KBM-7 (cell line): ENCODE measurements at regions not wholly inside any gene's neighbourhood (a gene's known extent, or its start where the extent isn't known, plus 50 kb on each side); places are given as distances from the start of the nearest gene placed in this dataset.
"Not testable (repeated sequence)": the region's sequence is repeated elsewhere in the genome, so short reads cannot be mapped to it uniquely, and the experiment has no call there.

ENCODE experiments used
- DNase-seq: peaks from one replicate; pipeline ENCODE4 v3.0.0-alpha.2; 2015
- in situ Hi-C: fragments of 300-500 bp; cut with MboI; formaldehyde crosslinking; loops from 2 replicates; pipeline ENCODE4 v1.14.3; 2020; ENCODE audit warnings: low sequenced_read_pairs, low pct_unique_long_range_greater_than_20kb, mixed read lengths

- in situ Hi-C loops, result no loop called here
Measured at GRCh38 chr16:86836503-86837129, 258.3 kb downstream of the FOXL1 start.

GRCh38 chr16:86843812-86844211 lies 265.5 kb downstream of the FOXL1 start:
- in situ Hi-C loops, result no loop called here
- DNase-seq, result no peak

More at GRCh38 chr16:86836503-86837129, 258.3 kb downstream of the FOXL1 start:
- DNase-seq, result no peak

- in situ Hi-C loops, result no loop called here
- no peak for DNase-seq
Measured at GRCh38 chr16:86844695-86845094, 266.3 kb downstream of the FOXL1 start.

- in situ Hi-C loops, result no loop called here
- DNase-seq, result no peak
Measured at GRCh38 chr16:86846136-86846535, 267.8 kb downstream of the FOXL1 start.

- no peak for DNase-seq
Measured at GRCh38 chr16:86848821-86849220, 270.5 kb downstream of the FOXL1 start.

GRCh38 chr16:86850670-86851069 lies 272.3 kb downstream of the FOXL1 start:
- in situ Hi-C loops, result no loop called here
- DNase-seq, result no peak

More at GRCh38 chr16:86848821-86849220, 270.5 kb downstream of the FOXL1 start:
- in situ Hi-C loops, result no loop called here

- in situ Hi-C loops, result no loop called here
- no peak for DNase-seq
Measured at GRCh38 chr16:86852135-86852534, 273.8 kb downstream of the FOXL1 start.

- in situ Hi-C loops, result no loop called here
- no peak for DNase-seq
Measured at GRCh38 chr16:86854058-86854621, 275.8 kb downstream of the FOXL1 start.

GRCh38 chr16:86854626-86855294 lies 276.4 kb downstream of the FOXL1 start:
- in situ Hi-C loops, result no loop called here
- DNase-seq, result no peak

GRCh38 chr16:86856946-86857586 lies 278.7 kb downstream of the FOXL1 start:
- DNase-seq, result no peak
- in situ Hi-C loops, result no loop called here

- in situ Hi-C loops, result no loop called here
- DNase-seq, result no peak
Measured at GRCh38 chr16:86857807-86858206, 279.5 kb downstream of the FOXL1 start.

GRCh38 chr16:86858501-86858900 lies 280.2 kb downstream of the FOXL1 start:
- in situ Hi-C loops, result no loop called here

GRCh38 chr16:86861270-86861858 lies 283.0 kb downstream of the FOXL1 start:
- DNase-seq, in situ Hi-C loops: not testable (repeated sequence)

More at GRCh38 chr16:86858501-86858900, 280.2 kb downstream of the FOXL1 start:
- DNase-seq, result no peak

- DNase-seq, result no peak
- in situ Hi-C loops, result no loop called here
Measured at GRCh38 chr16:86862595-86863280, 284.4 kb downstream of the FOXL1 start.

- in situ Hi-C loops, result no loop called here
- DNase-seq, result no peak
Measured at GRCh38 chr16:86863609-86864008, 285.3 kb downstream of the FOXL1 start.

GRCh38 chr16:86864586-86864985 lies 286.2 kb downstream of the FOXL1 start:
- in situ Hi-C loops, result no loop called here
- DNase-seq, result no peak

GRCh38 chr16:86865851-86866662 lies 287.7 kb downstream of the FOXL1 start:
- DNase-seq, result no peak
- in situ Hi-C loops, result no loop called here

GRCh38 chr16:86866986-86867722 lies 288.8 kb downstream of the FOXL1 start:
- DNase-seq, result no peak
- in situ Hi-C loops, result no loop called here
